ENCODE measurements at regions not wholly inside any gene's neighbourhood (a gene's known extent, or its start where the extent isn't known, plus 50 kb on each side); places are given as distances from the start of the nearest gene placed in this dataset.

DNA sequence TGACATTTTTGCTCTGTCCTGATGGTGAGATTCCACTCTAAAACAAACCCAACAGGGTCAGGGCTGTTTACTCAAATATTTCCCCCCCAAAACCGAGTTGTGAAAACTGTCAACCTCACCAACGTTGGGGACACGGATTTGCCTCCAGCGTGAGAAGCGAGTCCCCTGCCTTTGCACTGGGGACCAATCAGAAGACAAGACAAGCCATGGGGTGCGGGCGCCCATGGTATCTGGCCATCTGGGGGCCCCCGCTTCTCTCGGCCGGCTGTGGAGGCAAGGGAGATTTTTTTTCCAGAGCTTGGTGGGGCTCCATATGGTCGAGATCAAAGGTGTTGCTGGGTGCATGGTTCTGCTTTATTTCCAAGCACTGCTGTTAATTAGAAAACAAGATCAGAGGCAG, 272.1 kb downstream of the BCL11B start (continued):
- TF ChIP-seq ARID5B (CRISPR knock-in tag; IDR thresholded peaks at IDR 0.05), result no peak
- TF ChIP-seq ZHX2 (IDR thresholded peaks at IDR 0.05; ENCODE audit: low read depth), result no peak
- no peak for TF ChIP-seq ZHX2 (CRISPR knock-in tag; IDR thresholded peaks at IDR 0.05; ENCODE audit: borderline replicate concordance)
- TF ChIP-seq ZBTB38 (CRISPR knock-in tag; IDR thresholded peaks at IDR 0.05), result no peak
- TF ChIP-seq MAFK (conservative IDR thresholded peaks at IDR 0.05 in 1 of 2, IDR thresholded peaks at IDR 0.05 in 1 of 2; ENCODE audit: low read length in 2 of 2), result no peak
- no peak for TF ChIP-seq THAP8 (CRISPR knock-in tag; IDR thresholded peaks at IDR 0.05; ENCODE audit: borderline replicate concordance)
- no peak for TF ChIP-seq JUN (CRISPR knock-in tag; IDR thresholded peaks at IDR 0.05)
- no peak for TF ChIP-seq YEATS4 (CRISPR knock-in tag; IDR thresholded peaks at IDR 0.05; ENCODE audit: borderline replicate concordance)
- no peak for TF ChIP-seq CEBPZ (IDR thresholded peaks at IDR 0.05; ENCODE audit: low read length)
- TF ChIP-seq ZZZ3 (CRISPR knock-in tag; IDR thresholded peaks at IDR 0.05; ENCODE audit: borderline replicate concordance), result no peak
- TF ChIP-seq STAT5B (CRISPR knock-in tag; IDR thresholded peaks at IDR 0.05), result no peak

Data from HepG2 (cell line).